Stomach (tissue), 4 donors: ENCODE measurements at regions not wholly inside any gene's neighbourhood (a gene's known extent, or its start where the extent isn't known, plus 50 kb on each side); places are given as distances from the start of the nearest gene placed in this dataset.
"Not testable (repeated sequence)": the region's sequence is repeated elsewhere in the genome, so short reads cannot be mapped to it uniquely, and the experiment has no call there.

Experiments used
- CTCF ChIP-seq, 7 experiments: fragments of 450-650 bp in 4 of 7; fragments of 200-600 bp in 3 of 7; sonication (generic) in 3 of 7; IDR thresholded peaks; one replicate each; pipeline ENCODE4 v1.5.1; 2016 to 2019; ENCODE audit warnings: antibody characterized with exemption in 7 of 7, control low read depth in 2 of 7, mild to moderate bottlenecking in 1 of 7
- EP300 ChIP-seq: sonication (generic); formaldehyde crosslinking; IDR thresholded peaks from one replicate; pipeline ENCODE4 v1.6.1; 2017; ENCODE audit warnings: antibody characterized with exemption
- POLR2AphosphoS5 ChIP-seq, 3 donors: sonication (generic); formaldehyde crosslinking; IDR thresholded peaks; one replicate each; pipeline ENCODE4 v1.6.1; 2016; ENCODE audit warnings: antibody characterized with exemption in 3 of 3

GRCh38 chr4:141368241-141368640, 147.5 kb downstream of the ZNF330 start:
- TF ChIP-seq EP300; CTCF (IDR thresholded peaks at IDR 0.05); POLR2AphosphoS5 (IDR thresholded peaks at IDR 0.05): not testable (repeated sequence)
